Duodenal mucosa (tissue), 2 donors: ENCODE measurements at regions not wholly inside any gene's neighbourhood (a gene's known extent, or its start where the extent isn't known, plus 50 kb on each side); places are given as distances from the start of the nearest gene placed in this dataset.
"Not testable (repeated sequence)": the region's sequence is repeated elsewhere in the genome, so short reads cannot be mapped to it uniquely, and the experiment has no call there.

ENCODE experiments used
- H3K27ac ChIP-seq: one replicate; pipeline ENCODE4 v1.7.0; 2013; ENCODE audit warnings: low read depth, low read length
- H3K27me3 ChIP-seq, 2 donors: one replicate each; pipeline ENCODE4 v1.7.0; 2013; ENCODE audit warnings: low read length in 2 of 2, control low read depth in 1 of 2; ENCODE audit not compliant: insufficient read depth in 2 of 2, control insufficient read depth in 1 of 2
- H3K36me3 ChIP-seq, 2 donors: one replicate each; pipeline ENCODE4 v1.7.0; 2013; ENCODE audit warnings: low read length in 2 of 2, control low read depth in 1 of 2; ENCODE audit not compliant: insufficient read depth in 2 of 2, control insufficient read depth in 1 of 2
- H3K4me1 ChIP-seq, 2 donors: one replicate each; pipeline ENCODE4 v1.7.0; 2013; ENCODE audit warnings: low read length in 2 of 2, control low read depth in 1 of 2; ENCODE audit not compliant: insufficient read depth in 2 of 2, control insufficient read depth in 1 of 2
- H3K4me3 ChIP-seq, 2 donors: one replicate each; pipeline ENCODE4 v1.7.0; 2013; ENCODE audit warnings: low read length in 2 of 2, low read depth in 1 of 2
- H3K9ac ChIP-seq, 2 donors: one replicate each; pipeline ENCODE4 v1.7.0; 2013; ENCODE audit warnings: low read length in 2 of 2, low read depth in 1 of 2
- H3K9me3 ChIP-seq, 2 donors: one replicate each; pipeline ENCODE4 v1.7.0; 2013; ENCODE audit warnings: low read length in 2 of 2, control low read depth in 1 of 2; ENCODE audit not compliant: control insufficient read depth in 1 of 2

DNA sequence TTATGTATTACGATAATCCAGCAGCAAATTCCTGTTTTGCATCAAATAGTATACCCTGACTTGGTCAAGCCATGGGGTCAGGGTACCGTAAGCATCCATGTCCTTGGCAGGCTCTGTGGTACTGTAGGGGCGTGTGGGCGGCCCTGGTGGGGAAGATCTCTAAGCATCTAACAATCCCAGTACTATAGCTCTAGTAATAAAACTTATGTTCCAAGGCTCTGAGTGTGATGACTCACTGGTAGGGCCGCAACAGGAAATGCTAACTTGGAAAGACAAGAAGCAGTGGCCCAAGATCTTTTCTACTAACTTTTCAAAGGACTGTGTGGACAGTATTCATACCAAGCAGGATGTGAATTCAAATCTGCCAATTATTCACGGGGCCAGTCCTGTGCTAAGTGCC lies 63.8 kb downstream of the CLEC18A start:
- not testable (repeated sequence) for H3K9me3 ChIP-seq, H3K4me3 ChIP-seq

DNA sequence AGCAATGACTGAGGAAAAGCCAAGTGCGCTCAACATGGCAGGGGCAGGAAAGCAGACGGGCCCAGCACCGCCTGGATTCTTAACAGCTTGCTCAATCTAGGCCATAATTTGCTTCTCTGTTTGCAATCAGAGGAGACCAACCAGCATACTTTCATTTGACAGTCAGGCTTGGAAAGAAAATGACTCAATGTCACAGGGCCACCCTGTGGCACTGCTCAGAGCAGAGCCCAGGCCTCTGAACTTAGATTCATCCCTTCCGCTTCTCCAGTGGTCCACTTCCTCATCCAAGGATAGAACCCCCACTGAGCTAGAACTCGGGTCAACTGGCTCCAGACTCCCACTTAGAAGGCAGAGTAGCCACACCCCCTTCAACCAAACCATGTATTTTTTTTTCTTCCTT lies 65.6 kb downstream of the CLEC18A start:
- H3K9ac ChIP-seq, H3K9me3 ChIP-seq, H3K27ac ChIP-seq, H3K4me1 ChIP-seq, H3K4me3 ChIP-seq, H3K27me3 ChIP-seq: not testable (repeated sequence)
- H3K36me3 ChIP-seq: peaks cover 0 to 54% of the 10 kb centered on the region in 2 donors

More for the DNA sequence above, 63.8 kb downstream of the CLEC18A start:
- H3K4me1 ChIP-seq, H3K9ac ChIP-seq, H3K27me3 ChIP-seq, H3K27ac ChIP-seq: not testable (repeated sequence)
- peaks cover 0 to 56% of the 10 kb centered on the region in 2 donors for H3K36me3 ChIP-seq

DNA sequence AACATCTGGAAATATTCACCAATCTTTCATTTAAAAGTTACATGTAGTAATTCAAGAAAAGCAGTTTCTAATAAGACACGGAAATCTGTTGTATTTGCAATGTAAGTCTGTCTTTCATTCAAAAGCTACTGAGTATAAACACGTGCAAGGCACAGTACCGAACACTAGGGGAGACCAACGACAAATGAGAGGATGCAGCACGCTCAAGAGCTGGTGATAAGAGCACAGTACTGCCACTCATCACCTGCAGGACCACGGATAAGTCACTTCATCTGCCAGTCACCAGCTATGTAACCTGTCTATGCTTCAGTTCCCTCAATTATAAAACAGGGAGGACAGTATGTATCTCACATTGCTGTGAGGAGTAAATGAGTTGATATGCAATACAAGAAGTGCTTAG lies 67.1 kb downstream of the CLEC18A start:
- H3K9me3 ChIP-seq: no peaks in the 10 kb centered on the region
- no peak overlapping the region for H3K9ac ChIP-seq
- no peak overlapping the region for H3K27ac ChIP-seq
- peaks cover 0 to 47% of the 10 kb centered on the region in 2 donors for H3K36me3 ChIP-seq
- no peaks in the 10 kb centered on the region for H3K4me1 ChIP-seq
- no peak overlapping the region for H3K4me3 ChIP-seq
- no peaks in the 10 kb centered on the region for H3K27me3 ChIP-seq

DNA sequence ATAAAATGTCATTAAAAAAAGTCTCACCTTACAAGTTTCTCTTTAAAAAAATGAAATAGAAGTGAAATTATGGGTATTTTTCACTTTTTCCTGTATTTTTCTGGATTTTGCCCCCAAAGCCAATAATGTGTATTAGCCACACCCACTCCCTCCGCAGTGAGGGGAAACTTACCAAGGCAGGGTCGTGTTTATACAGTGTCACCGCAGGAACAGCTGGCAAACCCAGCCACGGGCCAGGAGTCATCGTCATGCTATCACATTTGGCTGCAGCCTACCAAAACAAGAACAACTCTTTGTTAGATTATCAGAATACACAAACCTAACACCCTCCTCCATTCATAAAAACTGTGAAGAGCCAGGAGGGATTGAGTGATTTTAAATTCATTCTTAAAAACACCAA lies 72.1 kb downstream of the CLEC18A start:
- not testable (repeated sequence) for H3K27ac ChIP-seq, H3K4me3 ChIP-seq, H3K27me3 ChIP-seq, H3K4me1 ChIP-seq, H3K9me3 ChIP-seq, H3K9ac ChIP-seq
- H3K36me3 ChIP-seq: peaks cover 0 to 32% of the 10 kb centered on the region in 2 donors

DNA sequence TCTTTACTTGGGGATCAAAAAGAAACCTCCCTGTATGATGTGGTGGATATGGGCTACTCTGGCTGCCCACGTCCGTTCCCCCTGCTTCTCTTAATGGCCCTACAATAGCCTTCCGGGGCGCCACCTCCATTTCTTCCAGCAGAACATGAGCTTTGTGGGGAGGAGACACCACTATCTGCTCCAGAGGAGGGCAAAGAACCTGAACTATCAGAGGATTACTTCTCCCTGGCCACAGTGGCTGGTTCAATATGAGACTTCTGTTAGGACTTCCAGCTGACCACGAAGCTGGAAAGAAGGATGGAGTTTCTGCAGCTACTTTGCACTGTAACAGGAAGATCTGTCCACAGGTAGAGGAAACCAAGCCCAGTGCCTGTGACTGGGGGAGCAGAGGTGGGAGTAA lies 72.8 kb downstream of the CLEC18A start:
- H3K27ac ChIP-seq, H3K9me3 ChIP-seq, H3K9ac ChIP-seq, H3K27me3 ChIP-seq, H3K4me1 ChIP-seq, H3K4me3 ChIP-seq: not testable (repeated sequence)
- H3K36me3 ChIP-seq: peaks cover 0 to 27% of the 10 kb centered on the region in 2 donors

DNA sequence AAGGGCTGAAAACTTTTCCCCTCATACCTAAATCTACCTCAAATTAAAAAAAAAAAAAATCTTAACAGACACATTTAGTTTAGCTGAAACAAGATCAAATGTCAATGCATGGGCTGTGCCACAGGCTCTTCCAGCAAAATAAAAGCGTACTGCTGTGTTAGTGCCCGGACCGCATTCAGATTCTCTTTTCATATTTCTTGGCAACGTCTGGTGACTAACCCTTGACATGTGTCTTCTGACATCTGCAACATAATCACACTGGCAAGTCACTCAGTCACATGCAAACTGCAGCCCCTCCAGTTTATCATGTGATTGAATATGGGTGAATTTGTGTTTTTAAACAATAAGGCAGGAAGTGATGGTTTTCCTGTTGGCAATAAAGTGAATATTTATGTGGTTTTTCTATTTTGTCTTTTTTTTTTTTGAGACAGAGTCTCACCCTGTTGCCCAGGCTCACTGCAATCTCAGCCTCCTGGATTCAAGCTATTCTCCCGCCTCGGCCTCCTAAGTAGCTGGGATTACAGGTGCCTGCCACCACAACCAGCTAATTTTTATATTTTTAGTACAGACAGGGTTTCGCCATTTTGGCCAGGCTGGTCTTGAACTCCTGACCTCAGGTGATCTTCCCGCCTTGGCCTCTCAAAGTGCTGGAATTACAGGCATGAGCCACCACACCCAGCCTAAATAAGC lies 75.2 kb downstream of the CLEC18A start:
- not testable (repeated sequence) for H3K27me3 ChIP-seq, H3K27ac ChIP-seq, H3K9ac ChIP-seq, H3K4me3 ChIP-seq, H3K4me1 ChIP-seq, H3K9me3 ChIP-seq
- H3K36me3 ChIP-seq: peaks cover 0 to 21% of the 10 kb centered on the region in 2 donors

DNA sequence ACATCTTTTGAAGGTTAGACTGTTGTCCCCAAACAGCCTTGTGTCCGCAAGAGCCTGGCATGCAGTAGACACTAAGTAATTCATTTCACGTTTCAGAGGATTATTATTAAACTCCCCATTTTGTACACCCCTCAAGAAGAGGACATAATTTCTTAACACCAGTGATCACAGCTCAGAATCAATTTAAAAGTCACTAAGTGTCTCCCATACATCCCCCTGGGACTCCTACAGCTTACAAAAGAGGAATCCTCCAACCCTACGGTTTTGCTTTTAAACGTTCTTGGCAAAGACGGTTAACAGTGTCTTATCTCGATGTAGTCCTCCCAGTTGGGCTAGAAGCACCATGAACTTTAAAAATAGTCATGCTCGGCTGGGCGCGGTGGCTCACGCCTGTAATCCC lies 81.2 kb upstream of the PDPR start:
- H3K9ac ChIP-seq, H3K4me1 ChIP-seq: not testable (repeated sequence)

DNA sequence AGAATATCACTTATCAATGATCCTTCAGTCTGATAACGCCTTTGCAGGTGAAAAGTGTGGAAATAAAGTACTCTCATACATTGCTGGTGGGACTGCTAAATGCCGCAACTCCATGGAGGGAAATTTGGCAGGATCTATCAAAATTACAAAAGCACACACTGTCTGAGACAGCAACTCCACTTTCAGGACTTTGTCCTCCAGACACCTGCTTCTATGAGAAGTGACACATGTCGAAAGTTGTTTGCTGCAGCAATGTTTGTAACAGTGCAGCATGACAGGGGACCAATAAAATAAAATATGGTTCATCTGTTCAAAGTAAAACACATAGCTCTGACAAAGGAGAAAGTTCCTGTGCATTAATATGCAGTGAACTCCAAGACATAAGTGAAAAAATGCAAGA lies 76.2 kb upstream of the PDPR start:
- H3K4me1 ChIP-seq, H3K27me3 ChIP-seq, H3K9me3 ChIP-seq, H3K27ac ChIP-seq, H3K9ac ChIP-seq, H3K4me3 ChIP-seq: not testable (repeated sequence)
- H3K36me3 ChIP-seq: peaks cover 0 to 17% of the 10 kb centered on the region in 2 donors

More for the DNA sequence above, 81.2 kb upstream of the PDPR start:
- not testable (repeated sequence) for H3K27ac ChIP-seq, H3K9me3 ChIP-seq, H3K4me3 ChIP-seq, H3K27me3 ChIP-seq
- H3K36me3 ChIP-seq: peaks cover 0 to 18% of the 10 kb centered on the region in 2 donors

DNA sequence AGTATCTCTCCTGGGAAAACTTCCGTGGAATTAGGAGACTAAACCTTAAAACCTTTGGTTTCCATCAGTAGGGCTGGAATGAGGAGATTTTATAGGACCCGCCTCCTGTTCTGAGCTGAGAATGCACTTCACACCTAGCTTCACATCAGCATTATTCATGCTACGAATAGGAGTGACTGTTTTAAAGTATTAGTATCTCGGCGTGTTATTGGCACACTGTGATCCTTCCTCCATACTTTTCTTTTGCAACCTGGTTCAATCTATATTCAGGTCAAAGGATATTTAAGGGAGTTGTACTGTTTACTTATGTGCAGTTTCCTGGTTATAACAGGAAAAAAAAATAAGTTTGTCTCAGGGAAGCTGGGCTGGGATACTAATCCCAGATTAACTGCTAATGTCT lies 73.6 kb upstream of the PDPR start:
- not testable (repeated sequence) for H3K36me3 ChIP-seq, H3K4me3 ChIP-seq, H3K27me3 ChIP-seq, H3K4me1 ChIP-seq, H3K9me3 ChIP-seq, H3K9ac ChIP-seq, H3K27ac ChIP-seq

DNA sequence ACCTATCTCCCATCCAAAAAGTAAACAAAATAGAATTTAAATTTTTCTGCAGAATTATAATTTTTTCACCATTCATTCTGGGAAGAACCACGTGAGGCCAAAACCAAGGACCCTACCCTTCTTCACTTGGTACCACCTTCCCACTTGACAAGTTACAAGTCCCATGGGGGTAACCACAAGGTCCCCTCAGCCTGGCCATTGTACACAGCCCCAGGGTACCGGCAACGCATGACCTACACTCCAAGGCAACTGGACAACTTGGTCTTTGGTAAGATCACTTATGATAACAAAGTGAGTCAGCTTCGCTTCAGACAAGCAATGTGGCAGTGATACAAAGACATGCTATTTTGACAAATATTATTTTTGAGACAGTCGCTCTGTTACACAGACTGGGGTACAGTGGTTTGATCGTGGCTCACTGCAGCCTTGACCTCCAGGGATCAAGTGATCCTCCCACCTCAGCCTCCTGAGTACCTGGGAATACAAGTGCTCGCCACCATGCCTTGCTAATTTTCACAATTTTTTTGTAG lies 70.5 kb upstream of the PDPR start:
- not testable (repeated sequence) for H3K9me3 ChIP-seq, H3K27ac ChIP-seq, H3K36me3 ChIP-seq, H3K4me1 ChIP-seq, H3K9ac ChIP-seq, H3K4me3 ChIP-seq, H3K27me3 ChIP-seq

DNA sequence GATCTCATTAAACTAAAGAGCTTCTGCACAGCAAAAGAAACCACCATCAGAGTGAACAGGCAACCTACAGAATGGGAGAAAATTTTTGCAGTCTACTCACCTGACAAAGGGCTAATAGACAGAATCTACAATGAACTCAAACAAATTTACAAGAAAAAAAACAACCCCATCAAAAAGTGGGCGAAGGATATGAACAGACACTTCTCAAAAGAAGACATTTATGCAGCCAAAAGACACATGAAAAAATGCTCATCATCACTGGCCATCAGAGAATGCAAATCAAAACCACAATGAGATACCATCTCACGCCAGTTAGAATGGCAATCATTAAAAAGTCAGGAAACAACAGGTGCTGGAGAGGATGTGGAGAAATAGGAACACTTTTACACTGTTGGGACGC lies 67.6 kb upstream of the PDPR start:
- H3K4me3 ChIP-seq: not testable (repeated sequence)

More for the DNA sequence above, 67.6 kb upstream of the PDPR start:
- not testable (repeated sequence) for H3K9me3 ChIP-seq, H3K36me3 ChIP-seq, H3K4me1 ChIP-seq, H3K27me3 ChIP-seq, H3K9ac ChIP-seq, H3K27ac ChIP-seq
